IPS-NIHi7 (cell line): ENCODE measurements at regions not wholly inside any gene's neighbourhood (a gene's known extent, or its start where the extent isn't known, plus 50 kb on each side); places are given as distances from the start of the nearest gene placed in this dataset.
"Not testable (repeated sequence)": the region's sequence is repeated elsewhere in the genome, so short reads cannot be mapped to it uniquely, and the experiment has no call there.

ENCODE experiments used
- DNase-seq: peaks from one replicate; pipeline ENCODE4 v3.0.0; 2012; ENCODE audit warnings: mixed read lengths; ENCODE audit errors: extremely low spot score

DNA sequence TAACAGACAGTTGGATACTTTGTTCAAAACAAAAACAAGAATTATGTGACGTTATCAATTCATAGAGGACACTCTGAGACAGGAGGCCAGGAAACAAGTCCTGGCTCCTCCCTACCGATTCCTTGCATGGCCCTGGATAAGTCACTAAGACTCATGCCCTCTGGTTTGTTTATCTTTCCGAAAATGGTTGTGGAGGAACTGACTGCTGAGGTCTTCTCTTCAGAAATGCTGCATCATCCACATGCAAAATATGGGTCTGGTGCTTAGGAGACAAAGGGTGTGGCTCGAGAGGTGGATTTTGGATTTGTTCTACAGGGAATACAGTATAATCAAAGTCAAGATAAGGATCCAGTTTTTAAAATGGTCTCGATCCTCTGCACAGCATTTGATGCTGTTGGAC is 130.9 kb downstream of the RELL1 start:
- DNase-seq, result no peak

- DNase-seq, result not testable (repeated sequence)
Observed at GRCh38 chr4:37549866-37550265, 136.3 kb downstream of the RELL1 start.

GRCh38 chr4:37549041-37549440 is 137.1 kb downstream of the RELL1 start:
- no peak for DNase-seq

DNA sequence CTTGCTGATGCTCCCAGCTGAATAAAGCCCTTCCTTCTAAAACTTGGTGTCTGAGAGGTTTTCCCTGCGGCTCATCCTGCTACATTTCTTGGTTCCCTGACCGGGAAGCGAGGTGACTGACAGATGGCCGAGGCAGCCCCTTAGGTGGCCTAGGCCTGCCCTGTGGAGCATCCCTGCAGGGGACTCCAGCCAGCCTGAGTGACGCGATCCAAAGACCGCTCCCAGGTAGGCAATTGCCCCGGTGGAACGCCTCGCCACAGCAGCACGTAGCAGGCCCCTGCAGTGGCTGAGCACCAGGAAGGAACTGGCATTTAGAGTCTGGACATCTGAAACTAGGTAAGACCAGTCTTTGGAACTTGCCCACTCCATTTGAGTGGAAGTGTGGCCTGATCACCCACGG is 139.6 kb downstream of the RELL1 start:
- DNase-seq, result no peak

- no peak for DNase-seq
Observed at GRCh38 chr4:37542706-37543105, 143.5 kb downstream of the RELL1 start.

- DNase-seq, result no peak
Observed at GRCh38 chr4:37541956-37542355, 144.2 kb downstream of the RELL1 start.

DNA sequence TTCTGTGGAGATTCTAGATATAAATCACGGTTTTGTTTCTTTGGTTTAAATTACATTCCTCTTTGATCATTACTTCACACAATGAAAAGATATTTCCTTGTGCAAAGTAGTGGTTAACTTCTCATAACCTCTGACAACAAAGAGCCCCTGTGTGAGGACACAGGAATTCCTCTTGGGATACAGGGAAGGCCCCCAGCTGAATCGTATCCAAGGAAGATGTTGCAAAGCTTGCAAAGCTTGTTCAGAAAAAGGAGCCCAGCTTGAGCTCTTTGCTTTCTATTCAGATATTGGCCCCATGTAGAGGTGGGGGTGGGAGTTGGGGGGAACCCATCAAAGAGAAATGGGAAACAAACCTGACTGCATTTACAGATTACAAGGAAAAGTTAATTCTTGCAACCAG is 145.7 kb downstream of the RELL1 start:
- DNase-seq, result peak; percentile 34

- DNase-seq, result no peak
Observed at GRCh38 chr4:37538931-37539330, 147.2 kb downstream of the RELL1 start.

DNA sequence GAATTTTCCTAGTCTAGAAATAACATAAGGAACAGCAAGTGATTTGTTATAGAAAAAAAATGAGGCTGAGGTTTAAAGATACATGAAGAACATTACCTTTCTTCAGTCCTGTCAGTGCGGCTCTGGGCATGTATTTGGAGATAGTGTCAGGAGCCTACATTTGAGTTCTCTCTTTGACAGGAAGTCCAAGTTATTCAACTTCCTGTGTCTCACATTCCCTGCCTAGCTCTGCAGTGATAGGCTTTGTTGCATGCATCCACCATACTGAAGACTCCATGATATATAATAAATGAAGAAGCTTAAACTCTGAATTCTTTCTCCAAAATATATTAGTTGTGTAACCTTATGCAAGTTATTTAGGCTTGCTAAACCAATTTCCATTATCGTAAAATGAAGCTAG is 148.7 kb downstream of the RELL1 start:
- no peak for DNase-seq

- DNase-seq, result no peak
Observed at GRCh38 chr4:37535872-37536271, 150.3 kb downstream of the RELL1 start.

DNA sequence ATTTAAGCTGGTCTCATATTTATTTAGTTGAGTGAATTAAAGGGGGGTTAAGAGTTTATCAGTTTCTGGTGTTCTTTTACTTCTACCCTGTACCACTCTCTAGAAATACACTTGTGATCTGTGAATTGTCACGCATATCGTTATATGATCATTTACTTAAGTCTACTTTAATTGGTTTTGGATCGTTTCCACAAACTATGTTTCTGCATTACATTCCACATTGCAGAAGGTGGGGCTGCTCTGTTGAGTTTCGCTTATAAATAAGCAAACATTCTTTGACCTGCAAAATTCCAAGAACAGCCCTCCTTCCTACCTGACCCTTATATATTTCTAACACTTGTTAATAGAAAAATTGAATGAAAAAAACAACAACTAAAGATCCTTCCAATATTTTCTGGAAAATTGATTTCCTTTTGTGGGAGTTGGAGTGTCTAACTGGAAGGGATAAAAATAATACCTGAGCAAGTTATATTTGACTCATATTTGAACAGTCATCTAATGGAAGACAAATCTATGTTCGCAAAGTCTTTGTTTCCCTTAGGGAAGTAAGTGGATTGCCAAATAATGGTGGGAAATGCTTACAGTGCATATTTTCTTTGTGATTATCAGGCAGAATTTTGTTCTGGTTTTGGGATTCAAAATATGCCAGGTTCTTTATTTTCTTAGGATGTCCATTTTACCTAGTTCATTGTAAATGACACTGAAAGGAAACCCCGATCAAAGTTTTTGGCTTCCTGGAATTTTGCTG is 152.7 kb downstream of the RELL1 start:
- DNase-seq, result no peak

DNA sequence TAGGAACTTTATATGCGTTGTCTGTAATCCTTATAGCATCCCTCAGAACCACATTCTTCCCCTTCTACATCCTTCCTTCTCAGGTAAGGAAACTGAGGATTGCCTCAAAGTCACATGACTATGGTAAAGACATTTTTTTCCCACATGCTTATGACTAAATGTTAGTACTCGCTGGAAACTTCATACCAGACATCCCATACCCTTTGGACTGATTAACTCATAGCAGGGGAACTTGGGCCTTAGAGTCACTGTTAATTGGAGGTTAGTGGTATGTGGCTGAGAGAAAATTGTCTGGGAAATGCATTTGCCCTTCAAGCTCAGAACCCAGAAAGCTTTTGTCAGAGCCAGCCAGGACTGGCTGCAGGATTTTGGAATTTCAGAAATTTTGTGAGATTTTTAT is 155.0 kb downstream of the RELL1 start:
- no peak for DNase-seq

DNA sequence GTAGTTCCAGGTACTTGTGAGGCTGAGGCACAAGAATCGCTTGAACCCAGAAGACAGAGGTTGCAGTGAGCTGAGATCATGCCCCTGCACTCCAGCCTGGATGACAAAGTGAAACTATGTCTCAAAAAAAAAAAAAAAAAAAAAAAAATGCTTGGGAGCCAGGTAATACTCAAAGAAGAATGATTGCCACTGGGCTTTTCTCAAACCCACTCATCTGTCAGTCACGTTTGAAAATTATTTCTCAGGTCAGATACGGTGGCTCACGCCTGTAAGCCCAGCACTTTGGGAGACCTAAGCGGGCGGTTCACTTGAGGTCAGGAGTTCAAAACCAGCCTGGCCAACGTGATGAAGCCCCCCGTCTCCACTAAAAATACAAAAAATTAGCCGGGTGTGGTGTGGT is 155.7 kb downstream of the RELL1 start:
- DNase-seq, result no peak

GRCh38 chr4:37528166-37528885 is 157.8 kb downstream of the RELL1 start:
- DNase-seq, result no peak

DNA sequence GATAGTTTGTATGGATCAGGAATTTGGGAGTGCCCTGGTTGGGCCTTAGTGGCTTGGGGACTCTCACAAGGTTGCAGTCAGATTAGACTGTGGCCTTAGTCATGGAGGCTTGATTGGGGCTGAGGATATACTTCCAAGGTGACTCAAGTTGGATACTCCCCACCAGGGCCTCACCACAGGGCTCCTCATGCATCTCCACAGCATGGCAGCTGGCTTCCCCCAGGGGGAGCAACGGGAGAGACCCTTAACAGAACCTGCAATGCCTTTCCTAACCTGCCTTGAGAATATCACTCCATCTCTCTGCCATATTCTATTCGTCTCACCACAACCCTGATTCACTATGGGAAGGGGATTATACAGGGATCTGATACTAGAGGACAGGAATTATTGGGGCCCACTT is 161.9 kb downstream of the RELL1 start:
- peak; percentile 16 for DNase-seq

DNA sequence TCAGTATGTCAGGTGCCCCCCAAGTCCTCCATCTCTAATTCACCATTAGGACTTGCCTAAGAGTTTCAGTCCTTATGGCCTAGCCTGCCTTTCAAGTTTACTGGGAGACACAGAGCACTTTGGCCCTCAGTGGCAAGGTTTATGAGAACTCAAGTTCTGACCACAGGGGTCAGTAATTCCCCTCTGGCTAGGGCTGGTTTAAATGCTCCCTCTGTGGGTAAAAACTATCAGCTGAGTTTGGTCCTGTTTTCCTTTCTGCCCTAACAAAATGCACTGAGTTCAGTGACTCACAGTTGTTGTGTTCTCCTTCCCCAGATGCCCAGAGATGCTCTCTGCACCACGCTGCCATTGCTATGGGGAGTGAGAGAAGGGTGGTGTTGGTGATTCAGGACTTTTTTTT is 163.2 kb downstream of the RELL1 start:
- peak; percentile 14 for DNase-seq

DNA sequence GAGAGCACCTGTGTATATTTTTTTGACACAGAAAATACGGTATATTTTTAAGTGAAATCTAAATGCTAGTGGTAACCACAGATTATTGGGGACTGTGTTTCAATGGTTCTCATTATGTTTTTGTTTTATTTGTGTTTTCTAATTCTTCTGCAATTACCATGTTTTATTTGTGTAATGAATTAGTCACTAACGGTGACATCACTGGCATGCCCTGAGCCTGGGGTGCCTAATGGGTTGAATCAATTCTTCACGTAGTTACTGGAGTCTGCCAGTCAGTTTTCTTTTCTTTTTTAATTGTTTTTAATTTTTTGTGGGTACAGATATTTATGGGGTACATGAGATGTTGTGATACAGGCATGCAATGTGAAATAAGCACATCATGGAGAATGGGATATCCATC is 168.8 kb downstream of the RELL1 start:
- no peak for DNase-seq

DNA sequence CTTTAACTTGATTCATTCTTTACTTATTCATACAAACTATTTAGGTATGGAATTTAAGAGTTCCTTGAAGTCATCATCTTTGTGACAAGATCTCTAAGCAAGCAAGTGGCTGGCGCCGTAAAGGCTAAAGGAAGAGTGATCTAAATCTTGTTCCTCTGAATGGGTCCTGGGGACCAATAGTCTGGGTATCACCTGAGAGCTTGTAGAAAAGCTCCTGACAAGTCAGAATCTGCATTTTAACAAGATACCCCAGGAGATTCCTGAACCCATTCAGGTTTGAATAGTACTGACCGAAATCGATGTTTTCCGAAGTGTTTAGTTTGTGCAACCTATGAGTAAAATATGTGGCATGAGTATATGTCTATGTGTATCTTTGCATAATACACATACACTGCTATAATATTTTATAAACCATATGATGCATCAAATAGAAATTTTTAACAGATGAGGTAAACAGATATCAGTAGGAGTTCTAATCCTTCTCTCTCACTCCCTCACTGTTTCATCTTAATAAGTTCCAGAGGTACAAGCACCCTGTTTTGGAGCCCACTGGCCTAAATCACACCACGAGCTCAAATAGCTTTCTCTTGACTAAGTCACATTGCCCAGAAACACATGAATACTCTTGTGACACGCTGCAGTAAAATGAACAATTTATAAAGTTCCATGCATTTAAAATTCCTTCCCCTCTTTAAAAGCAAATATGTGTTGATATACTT is 170.0 kb downstream of the RELL1 start:
- DNase-seq, result no peak

GRCh38 chr4:37510626-37511025 is 175.6 kb downstream of the RELL1 start:
- no peak for DNase-seq

DNA sequence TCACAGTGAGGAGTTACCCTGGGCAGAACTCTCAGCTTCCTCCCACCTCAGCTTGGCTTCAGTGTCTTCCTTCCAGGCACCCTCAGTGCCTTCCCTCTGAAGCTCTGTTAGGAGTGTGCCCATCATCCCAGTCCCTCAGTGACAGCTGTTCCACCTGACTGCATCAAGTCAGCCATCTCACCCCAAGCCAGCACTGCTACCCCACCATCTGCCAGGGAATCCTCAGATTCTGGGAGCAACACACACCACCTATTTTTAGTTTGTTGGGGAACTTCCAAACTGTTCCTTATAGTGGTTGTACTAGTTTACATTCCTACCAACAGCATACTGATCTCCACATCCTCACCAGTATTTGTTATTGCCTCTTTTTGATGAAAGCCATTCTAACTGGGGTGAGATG is 182.9 kb downstream of the RELL1 start:
- no peak for DNase-seq

- DNase-seq, result no peak
Observed at GRCh38 chr4:37502070-37502469, 184.1 kb downstream of the RELL1 start.
